ENCODE measurements at regions not wholly inside any gene's neighbourhood (a gene's known extent, or its start where the extent isn't known, plus 50 kb on each side); places are given as distances from the start of the nearest gene placed in this dataset.
A peak's percentile ranks its signal among the peaks of the same experiment; 100 is the strongest.

DNA sequence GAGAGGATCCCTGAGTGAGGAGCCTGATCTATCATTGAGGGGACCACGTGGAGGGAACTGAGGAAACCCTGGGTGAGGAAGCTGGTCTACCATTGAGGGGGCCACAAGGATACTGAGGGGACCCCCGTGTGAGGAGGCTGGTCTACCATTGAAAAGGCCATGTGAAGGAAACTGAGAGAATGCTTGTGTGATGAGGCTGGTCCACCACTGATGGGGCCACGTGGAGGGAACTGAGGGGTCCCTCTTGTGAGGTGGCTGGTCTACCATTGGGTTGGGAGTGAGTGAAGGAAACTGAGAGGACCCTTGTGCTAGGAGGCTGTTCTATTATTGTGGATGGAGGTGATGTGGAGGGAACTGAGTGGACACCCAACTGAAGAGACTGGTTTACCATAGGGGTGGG lies 161.3 kb downstream of the FBLN2 start:
- Mint-ChIP-seq H3K4me1 (ENCODE audit: low read depth) (no peaks in the 10 kb centered on the region), H3K4me3 (ENCODE audit: unreplicated experiment) (no peak overlapping the region), H3K9me3 (ENCODE audit: low read depth) (peaks cover 78% of the 10 kb centered on the region), H3K27ac (ENCODE audit: unreplicated experiment) (no peak overlapping the region), H3K36me3 (ENCODE audit: low read depth) (no peaks in the 10 kb centered on the region), H3K27me3 (ENCODE audit: low read depth) (peaks cover 23% of the 10 kb centered on the region)
- peak; percentile 38 for DNase-seq (ENCODE audit: low spot score)
- TF ChIP-seq, protein P1, sequence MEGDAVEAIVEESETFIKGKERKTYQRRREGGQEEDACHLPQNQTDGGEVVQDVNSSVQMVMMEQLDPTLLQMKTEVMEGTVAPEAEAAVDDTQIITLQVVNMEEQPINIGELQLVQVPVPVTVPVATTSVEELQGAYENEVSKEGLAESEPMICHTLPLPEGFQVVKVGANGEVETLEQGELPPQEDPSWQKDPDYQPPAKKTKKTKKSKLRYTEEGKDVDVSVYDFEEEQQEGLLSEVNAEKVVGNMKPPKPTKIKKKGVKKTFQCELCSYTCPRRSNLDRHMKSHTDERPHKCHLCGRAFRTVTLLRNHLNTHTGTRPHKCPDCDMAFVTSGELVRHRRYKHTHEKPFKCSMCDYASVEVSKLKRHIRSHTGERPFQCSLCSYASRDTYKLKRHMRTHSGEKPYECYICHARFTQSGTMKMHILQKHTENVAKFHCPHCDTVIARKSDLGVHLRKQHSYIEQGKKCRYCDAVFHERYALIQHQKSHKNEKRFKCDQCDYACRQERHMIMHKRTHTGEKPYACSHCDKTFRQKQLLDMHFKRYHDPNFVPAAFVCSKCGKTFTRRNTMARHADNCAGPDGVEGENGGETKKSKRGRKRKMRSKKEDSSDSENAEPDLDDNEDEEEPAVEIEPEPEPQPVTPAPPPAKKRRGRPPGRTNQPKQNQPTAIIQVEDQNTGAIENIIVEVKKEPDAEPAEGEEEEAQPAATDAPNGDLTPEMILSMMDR (IDR thresholded peaks at IDR 0.05) = no peak

DNA sequence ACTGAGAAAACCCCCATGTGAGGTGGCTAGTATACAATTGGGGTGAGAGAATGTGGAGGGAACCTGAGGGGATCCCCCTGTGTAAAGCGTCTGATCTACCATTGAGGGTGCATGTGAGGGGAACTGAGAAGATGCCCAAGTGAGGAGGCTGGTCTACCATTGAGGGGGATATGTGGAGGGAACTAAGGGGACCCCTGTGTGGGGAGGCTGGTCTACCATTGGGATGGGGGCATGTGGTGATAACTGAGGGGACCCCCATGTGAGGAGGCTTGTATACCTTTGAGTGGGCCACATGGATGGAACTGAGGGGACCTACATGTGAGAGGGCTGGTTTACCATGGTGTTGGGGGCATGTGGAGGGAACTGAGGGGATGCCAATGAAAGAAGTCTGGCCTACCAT lies 160.8 kb downstream of the FBLN2 start:
- Mint-ChIP-seq H3K4me1 (ENCODE audit: low read depth) (no peaks in the 10 kb centered on the region), H3K9me3 (ENCODE audit: low read depth) (peaks cover 78% of the 10 kb centered on the region), H3K4me3 (ENCODE audit: unreplicated experiment) (no peak overlapping the region), H3K36me3 (ENCODE audit: low read depth) (no peaks in the 10 kb centered on the region), H3K27me3 (ENCODE audit: low read depth) (peaks cover 23% of the 10 kb centered on the region), H3K27ac (ENCODE audit: unreplicated experiment) (no peak overlapping the region)
- DNase-seq (ENCODE audit: low spot score) = peak; percentile 36
- TF ChIP-seq, protein P1 (IDR thresholded peaks at IDR 0.05) = no peak

DNA sequence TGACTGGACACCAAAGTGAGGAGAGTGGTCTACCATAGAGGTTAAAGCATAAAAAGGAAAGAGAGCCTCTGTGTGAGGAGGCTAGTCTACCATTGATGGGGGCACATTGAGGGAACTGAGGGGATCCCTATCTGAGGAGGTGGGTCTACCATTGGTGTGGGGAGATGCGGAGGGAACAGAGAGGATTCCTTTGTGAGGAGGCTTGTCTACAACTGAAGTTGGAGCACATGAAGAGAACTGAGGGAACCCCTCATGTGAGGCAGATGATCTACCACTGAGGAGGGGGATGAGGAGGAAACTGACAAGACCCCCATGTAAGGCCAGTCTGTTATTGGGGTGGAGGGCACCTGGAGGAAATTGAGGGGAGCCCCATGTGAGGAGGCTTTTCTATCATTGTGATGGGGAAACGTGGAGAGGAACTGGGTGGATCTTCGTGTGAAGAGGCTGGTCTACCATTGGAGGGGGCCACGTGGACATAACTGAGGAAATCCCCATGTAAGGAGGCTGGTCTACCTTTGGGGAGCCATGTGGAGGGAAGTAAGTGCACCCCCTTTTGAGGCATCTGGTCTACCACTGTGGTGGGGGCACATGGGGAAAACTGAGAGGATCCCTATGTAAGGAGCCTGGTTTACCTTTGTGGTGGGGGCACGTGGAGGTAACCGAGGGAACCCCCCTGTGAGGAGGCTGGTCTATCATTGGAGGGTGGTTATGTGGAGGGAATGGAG lies 160.1 kb downstream of the FBLN2 start:
- Mint-ChIP-seq H3K4me3 (ENCODE audit: unreplicated experiment) (no peak overlapping the region), H3K4me1 (ENCODE audit: low read depth) (no peaks in the 10 kb centered on the region), H3K9me3 (ENCODE audit: low read depth) (peaks cover 79% of the 10 kb centered on the region), H3K27ac (ENCODE audit: unreplicated experiment) (no peak overlapping the region), H3K36me3 (ENCODE audit: low read depth) (no peaks in the 10 kb centered on the region), H3K27me3 (ENCODE audit: low read depth) (peaks cover 23% of the 10 kb centered on the region)
- TF ChIP-seq, protein P1 (IDR thresholded peaks at IDR 0.05) = no peak
- DNase-seq (ENCODE audit: low spot score) = peak; percentile 17

DNA sequence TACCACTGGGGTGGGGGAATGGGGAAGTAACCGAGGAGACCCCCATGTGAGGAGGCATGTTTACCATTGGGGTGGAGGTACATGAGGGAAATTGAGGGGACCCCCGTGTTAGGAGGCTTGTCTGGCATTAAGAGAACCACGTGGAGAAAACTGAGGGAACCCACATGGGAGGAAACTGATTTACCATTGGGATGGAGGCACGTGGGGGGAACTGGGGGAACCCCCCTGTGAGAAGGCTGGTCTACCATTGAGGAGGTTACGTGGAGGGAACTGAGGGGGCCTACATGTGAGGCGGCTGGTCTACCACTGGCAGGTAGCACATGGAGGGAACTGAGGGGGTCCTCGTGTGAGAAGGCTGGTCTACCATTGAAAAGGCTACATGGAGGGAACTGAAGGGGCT lies 159.4 kb downstream of the FBLN2 start:
- peak; percentile 60 for DNase-seq (ENCODE audit: low spot score)
- Mint-ChIP-seq H3K4me3 (ENCODE audit: unreplicated experiment) (no peak overlapping the region), H3K27ac (ENCODE audit: unreplicated experiment) (no peak overlapping the region), H3K4me1 (ENCODE audit: low read depth) (no peaks in the 10 kb centered on the region), H3K36me3 (ENCODE audit: low read depth) (no peaks in the 10 kb centered on the region), H3K27me3 (ENCODE audit: low read depth) (peaks cover 23% of the 10 kb centered on the region), H3K9me3 (ENCODE audit: low read depth) (peaks cover 74% of the 10 kb centered on the region)
- TF ChIP-seq, protein P1 (IDR thresholded peaks at IDR 0.05) = no peak

DNA sequence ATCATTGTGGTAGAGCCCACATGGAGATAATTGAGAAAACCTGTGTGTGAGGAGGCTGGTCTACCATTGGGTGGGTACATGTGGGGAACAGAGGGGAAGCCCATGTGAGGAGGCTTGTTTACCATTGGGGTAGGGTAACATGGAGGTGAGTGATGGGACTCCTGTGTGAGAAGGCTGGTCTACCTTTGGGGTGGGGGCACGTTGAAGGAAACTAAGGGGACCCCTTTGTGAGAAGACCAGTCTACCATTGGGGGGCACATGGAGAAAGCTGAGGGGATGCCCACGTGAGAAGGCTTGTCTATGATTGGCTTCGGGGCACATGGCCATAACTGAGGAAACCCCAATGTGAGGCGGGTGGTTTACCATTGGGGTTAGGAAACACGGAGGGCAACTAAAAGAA lies 158.5 kb downstream of the FBLN2 start:
- Mint-ChIP-seq H3K27me3 (ENCODE audit: low read depth) (peaks cover 22% of the 10 kb centered on the region), H3K4me3 (ENCODE audit: unreplicated experiment) (no peak overlapping the region), H3K27ac (ENCODE audit: unreplicated experiment) (no peak overlapping the region), H3K9me3 (ENCODE audit: low read depth) (peaks cover 69% of the 10 kb centered on the region), H3K4me1 (ENCODE audit: low read depth) (no peaks in the 10 kb centered on the region), H3K36me3 (ENCODE audit: low read depth) (no peaks in the 10 kb centered on the region)
- DNase-seq (ENCODE audit: low spot score) = peak; percentile 28
- TF ChIP-seq, protein P1 (IDR thresholded peaks at IDR 0.05) = no peak
